Mucosa of rectum (tissue), 2 donors: ENCODE measurements at regions not wholly inside any gene's neighbourhood (a gene's known extent, or its start where the extent isn't known, plus 50 kb on each side); places are given as distances from the start of the nearest gene placed in this dataset.

ENCODE experiments used
- H3K27ac ChIP-seq, 2 donors: one replicate each; pipeline ENCODE4 v1.7.0; 2013; ENCODE audit warnings: inconsistent platforms in 2 of 2, low read depth in 2 of 2, low read length in 2 of 2
- H3K27me3 ChIP-seq, 2 donors: one replicate each; pipeline ENCODE4 v1.7.0; 2013; ENCODE audit warnings: low read length in 2 of 2; ENCODE audit not compliant: control insufficient read depth in 2 of 2, insufficient read depth in 2 of 2
- H3K36me3 ChIP-seq, 2 donors: one replicate each; pipeline ENCODE4 v1.7.0; 2013; ENCODE audit warnings: low read length in 2 of 2; ENCODE audit not compliant: control insufficient read depth in 2 of 2, insufficient read depth in 2 of 2
- H3K4me1 ChIP-seq, 2 donors: one replicate each; pipeline ENCODE4 v1.7.0; 2013; ENCODE audit warnings: low read length in 2 of 2, mild to moderate bottlenecking in 1 of 2; ENCODE audit not compliant: control insufficient read depth in 2 of 2, insufficient read depth in 2 of 2
- H3K4me3 ChIP-seq, 2 donors: one replicate each; pipeline ENCODE4 v1.7.0; 2013; ENCODE audit warnings: low read length in 2 of 2
- H3K9ac ChIP-seq, 2 donors: one replicate each; pipeline ENCODE4 v1.7.0; 2013; ENCODE audit warnings: low read length in 2 of 2, low read depth in 1 of 2, mild to moderate bottlenecking in 1 of 2
- H3K9me3 ChIP-seq, 2 donors: one replicate each; pipeline ENCODE4 v1.7.0; 2013; ENCODE audit warnings: low read length in 2 of 2; ENCODE audit not compliant: control insufficient read depth in 2 of 2
- donor health status: healthy.
- donor health status: Normal muscosa, but diverticular disease.

- no peak overlapping the region for H3K27ac ChIP-seq
- H3K27me3 ChIP-seq = no peaks in the 10 kb centered on the region
- H3K9ac ChIP-seq = no peak overlapping the region
- no peaks in the 10 kb centered on the region for H3K4me1 ChIP-seq
- no peak overlapping the region for H3K4me3 ChIP-seq
- no peaks in the 10 kb centered on the region for H3K36me3 ChIP-seq
- H3K9me3 ChIP-seq = no peaks in the 10 kb centered on the region
Observed at GRCh38 chr3:25288413-25288812, 139.7 kb upstream of the RARB start.

- Histone ChIP-seq H3K36me3 (no peaks in the 10 kb centered on the region), H3K27ac (no peak overlapping the region), H3K4me3 (no peak overlapping the region), H3K9ac (no peak overlapping the region), H3K4me1 (no peaks in the 10 kb centered on the region), H3K27me3 (no peaks in the 10 kb centered on the region), H3K9me3 (no peaks in the 10 kb centered on the region)
Observed at GRCh38 chr3:25289156-25289555, 138.9 kb upstream of the RARB start.

GRCh38 chr3:25289663-25290062 is 138.4 kb upstream of the RARB start:
- Histone ChIP-seq H3K4me1 (no peaks in the 10 kb centered on the region), H3K36me3 (no peaks in the 10 kb centered on the region), H3K9ac (no peak overlapping the region), H3K9me3 (no peaks in the 10 kb centered on the region), H3K27me3 (no peaks in the 10 kb centered on the region), H3K4me3 (no peak overlapping the region), H3K27ac (no peak overlapping the region)

- Histone ChIP-seq H3K27me3 (no peaks in the 10 kb centered on the region), H3K36me3 (no peaks in the 10 kb centered on the region), H3K9me3 (no peaks in the 10 kb centered on the region), H3K27ac (no peak overlapping the region), H3K9ac (no peak overlapping the region), H3K4me1 (no peaks in the 10 kb centered on the region), H3K4me3 (no peak overlapping the region)
Observed at GRCh38 chr3:25291481-25291905, 136.6 kb upstream of the RARB start.

GRCh38 chr3:25292036-25292435 is 136.0 kb upstream of the RARB start:
- no peaks in the 10 kb centered on the region for H3K9me3 ChIP-seq
- no peaks in the 10 kb centered on the region for H3K27me3 ChIP-seq
- no peaks in the 10 kb centered on the region for H3K4me1 ChIP-seq
- no peaks in the 10 kb centered on the region for H3K36me3 ChIP-seq
- no peak overlapping the region for H3K27ac ChIP-seq
- no peak overlapping the region for H3K4me3 ChIP-seq
- no peak overlapping the region for H3K9ac ChIP-seq

- Histone ChIP-seq H3K4me1 (no peaks in the 10 kb centered on the region), H3K9ac (no peak overlapping the region), H3K36me3 (no peaks in the 10 kb centered on the region), H3K4me3 (no peak overlapping the region), H3K27me3 (no peaks in the 10 kb centered on the region), H3K27ac (no peak overlapping the region), H3K9me3 (no peaks in the 10 kb centered on the region)
Observed at GRCh38 chr3:25292595-25292994, 135.5 kb upstream of the RARB start.

- H3K4me3 ChIP-seq = no peak overlapping the region
- H3K9me3 ChIP-seq = no peaks in the 10 kb centered on the region
- H3K36me3 ChIP-seq = no peaks in the 10 kb centered on the region
- H3K4me1 ChIP-seq = no peaks in the 10 kb centered on the region
- no peaks in the 10 kb centered on the region for H3K27me3 ChIP-seq
- H3K27ac ChIP-seq = no peak overlapping the region
- no peak overlapping the region for H3K9ac ChIP-seq
Observed at GRCh38 chr3:25293736-25294135, 134.3 kb upstream of the RARB start.

- Histone ChIP-seq H3K4me1 (no peaks in the 10 kb centered on the region), H3K27me3 (no peaks in the 10 kb centered on the region), H3K36me3 (no peaks in the 10 kb centered on the region), H3K9ac (no peak overlapping the region), H3K9me3 (no peaks in the 10 kb centered on the region), H3K27ac (no peak overlapping the region), H3K4me3 (no peak overlapping the region)
Observed at GRCh38 chr3:25294169-25294805, 133.8 kb upstream of the RARB start.

- Histone ChIP-seq H3K4me3 (no peak overlapping the region), H3K4me1 (no peaks in the 10 kb centered on the region), H3K27me3 (no peaks in the 10 kb centered on the region), H3K36me3 (no peaks in the 10 kb centered on the region), H3K27ac (no peak overlapping the region), H3K9ac (no peak overlapping the region), H3K9me3 (no peaks in the 10 kb centered on the region)
Observed at GRCh38 chr3:25297667-25298585, 130.1 kb upstream of the RARB start.

GRCh38 chr3:25300141-25300540 is 127.9 kb upstream of the RARB start:
- Histone ChIP-seq H3K9ac (no peak overlapping the region), H3K4me3 (no peak overlapping the region), H3K36me3 (no peaks in the 10 kb centered on the region), H3K9me3 (no peaks in the 10 kb centered on the region), H3K27me3 (no peaks in the 10 kb centered on the region), H3K27ac (no peak overlapping the region), H3K4me1 (no peaks in the 10 kb centered on the region)
